SK-N-SH treated with all-trans-retinoic acid at 6 μM for 48 hours (cell line): ENCODE measurements at regions not wholly inside any gene's neighbourhood (a gene's known extent, or its start where the extent isn't known, plus 50 kb on each side); places are given as distances from the start of the nearest gene placed in this dataset.

Experiments
- ATAC-seq: fragments of 200-7000 bp; cut with Tn5 transposase; 3 replicates; pipeline ENCODE4 v1.9.1; 2020; ENCODE audit warnings: mild to moderate bottlenecking, moderate library complexity
- ARNTL ChIP-seq: fragments of 450-650 bp; formaldehyde crosslinking; IDR thresholded peaks from 2 replicates; pipeline ENCODE4 v1.5.0; 2020; ENCODE audit warnings: low read depth, mild to moderate bottlenecking, moderate library complexity, borderline replicate concordance
- BACH2 ChIP-seq: fragments of 250-450 bp; sonication (Bioruptor Pico); IDR thresholded peaks from 2 replicates; pipeline ENCODE4 v1.9.0; 2021; ENCODE audit warnings: mild to moderate bottlenecking, borderline replicate concordance
- CREB5 ChIP-seq: fragments of 250-450 bp; sonication (Bioruptor Pico); IDR thresholded peaks from 2 replicates; pipeline ENCODE4 v1.5.1; 2020; ENCODE audit warnings: low read depth, mild to moderate bottlenecking, moderate library complexity
- CSDC2 ChIP-seq: fragments of 250-450 bp; sonication (Bioruptor Pico); IDR thresholded peaks from 2 replicates; pipeline ENCODE4 v1.5.0; 2020; ENCODE audit warnings: mild to moderate bottlenecking, moderate library complexity
- CSRNP3 ChIP-seq: fragments of 250-450 bp; sonication (Bioruptor Pico); IDR thresholded peaks from 2 replicates; pipeline ENCODE4 v1.5.1; 2021; ENCODE audit warnings: mild to moderate bottlenecking, moderate library complexity
- ESRRG ChIP-seq: fragments of 250-450 bp; sonication (Bioruptor Pico); IDR thresholded peaks from 2 replicates; pipeline ENCODE4 v1.6.1; 2021; ENCODE audit warnings: mild to moderate bottlenecking
- GLIS3 ChIP-seq: fragments of 250-450 bp; sonication (Bioruptor Pico); IDR thresholded peaks from 2 replicates; pipeline ENCODE4 v1.5.0; 2020; ENCODE audit warnings: mild to moderate bottlenecking, moderate library complexity
- ISL1 ChIP-seq: fragments of 250-450 bp; sonication (Bioruptor Pico); IDR thresholded peaks from 2 replicates; pipeline ENCODE4 v2.1.2; 2022; ENCODE audit warnings: mild to moderate bottlenecking, moderate library complexity
- OSR1 ChIP-seq: fragments of 250-450 bp; sonication (Bioruptor Pico); IDR thresholded peaks from 2 replicates; pipeline ENCODE4 v1.8.0; 2022; ENCODE audit warnings: moderate library complexity, mild to moderate bottlenecking, inconsistent platforms
- POU6F1 ChIP-seq: fragments of 250-450 bp; sonication (Bioruptor Pico); IDR thresholded peaks from 2 replicates; pipeline ENCODE4 v1.8.0; 2021; ENCODE audit warnings: low read depth, mild to moderate bottlenecking, moderate library complexity, borderline replicate concordance
- RARB ChIP-seq: fragments of 250-450 bp; sonication (Bioruptor Pico); IDR thresholded peaks from 2 replicates; pipeline ENCODE4 v1.8.0; 2021; ENCODE audit warnings: mild to moderate bottlenecking, moderate library complexity
- SNAI2 ChIP-seq: fragments of 250-450 bp; sonication (Bioruptor Pico); IDR thresholded peaks from 2 replicates; pipeline ENCODE4 v1.5.0; 2020; ENCODE audit warnings: mild to moderate bottlenecking, moderate library complexity
- TCF4 ChIP-seq: fragments of 250-450 bp; sonication (Bioruptor Pico); IDR thresholded peaks from 2 replicates; pipeline ENCODE4 v1.8.0; 2021; ENCODE audit warnings: mild to moderate bottlenecking, moderate library complexity, borderline replicate concordance
- TSHZ2 ChIP-seq: fragments of 250-450 bp; sonication (Bioruptor Pico); IDR thresholded peaks from 2 replicates; pipeline ENCODE4 v1.5.0; 2020; ENCODE audit warnings: mild to moderate bottlenecking, moderate library complexity
- ZC3H10 ChIP-seq: fragments of 250-450 bp; sonication (Bioruptor Pico); IDR thresholded peaks from 2 replicates; pipeline ENCODE4 v1.5.1; 2021; ENCODE audit warnings: mild to moderate bottlenecking, moderate library complexity
- ZFP3 ChIP-seq: fragments of 250-450 bp; sonication (Bioruptor Pico); IDR thresholded peaks from 2 replicates; pipeline ENCODE4 v1.5.0; 2020; ENCODE audit warnings: mild to moderate bottlenecking, moderate library complexity
- ZFP30 ChIP-seq: fragments of 450-650 bp; formaldehyde crosslinking; IDR thresholded peaks from 2 replicates; pipeline ENCODE4 v1.5.0; 2022; ENCODE audit warnings: mild to moderate bottlenecking, moderate library complexity
- ZNF565 ChIP-seq: fragments of 450-650 bp; formaldehyde crosslinking; conservative IDR thresholded peaks from 2 replicates; pipeline ENCODE4 v1.5.0; 2020; ENCODE audit warnings: low read depth, mild to moderate bottlenecking, moderate library complexity
- ZNF70 ChIP-seq: fragments of 450-650 bp; formaldehyde crosslinking; IDR thresholded peaks from 2 replicates; pipeline ENCODE4 v1.5.0; 2020; ENCODE audit warnings: mild to moderate bottlenecking, moderate library complexity
- ZNF8 ChIP-seq: fragments of 450-650 bp; formaldehyde crosslinking; IDR thresholded peaks from 2 replicates; pipeline ENCODE4 v1.5.0; 2020; ENCODE audit warnings: mild to moderate bottlenecking, moderate library complexity

- TF ChIP-seq ZFP30 (CRISPR knock-in tag): no peak
- no peak for TF ChIP-seq TSHZ2 (CRISPR knock-in tag)
- no peak for TF ChIP-seq ZC3H10 (CRISPR knock-in tag)
- TF ChIP-seq CSRNP3 (CRISPR knock-in tag): no peak
- no peak for TF ChIP-seq ZFP3 (CRISPR knock-in tag)
- no peak for TF ChIP-seq OSR1 (CRISPR knock-in tag)
- TF ChIP-seq ZNF8 (CRISPR knock-in tag): no peak
- no peak for TF ChIP-seq RARB (CRISPR knock-in tag)
- TF ChIP-seq ZNF70: no peak
- TF ChIP-seq ISL1: no peak
- no peak for TF ChIP-seq TCF4 (CRISPR knock-in tag)
- no peak for TF ChIP-seq SNAI2 (CRISPR knock-in tag)
- TF ChIP-seq GLIS3: no peak
- TF ChIP-seq CREB5 (CRISPR knock-in tag): no peak
- no peak for TF ChIP-seq ESRRG
- TF ChIP-seq POU6F1: no peak
- TF ChIP-seq BACH2 (CRISPR knock-in tag): no peak
- no peak for TF ChIP-seq ARNTL
- TF ChIP-seq, all 23 proteins: peak for 0
- ATAC-seq: no peak
These were observed 91.6 kb upstream of the CAMK1G start for GRCh38 chr1:209491897-209492296.

- TF ChIP-seq ZNF565: no peak
- no peak for TF ChIP-seq CSRNP3 (CRISPR knock-in tag)
- peak; percentile 62 for ATAC-seq
These were observed 90.0 kb upstream of the CAMK1G start for GRCh38 chr1:209493559-209493958.

- no peak for TF ChIP-seq RARB (CRISPR knock-in tag)
- TF ChIP-seq ZNF8 (CRISPR knock-in tag): no peak
- TF ChIP-seq POU6F1: no peak
- no peak for TF ChIP-seq ZC3H10 (CRISPR knock-in tag)
- no peak for TF ChIP-seq OSR1 (CRISPR knock-in tag)
- TF ChIP-seq ZNF70: no peak
- no peak for TF ChIP-seq ZFP30 (CRISPR knock-in tag)
- TF ChIP-seq CSRNP3 (CRISPR knock-in tag): no peak
- TF ChIP-seq ISL1: no peak
- no peak for TF ChIP-seq BACH2 (CRISPR knock-in tag)
- TF ChIP-seq ARNTL: no peak
- no peak for TF ChIP-seq CSDC2 (CRISPR knock-in tag)
- no peak for ATAC-seq
These were observed 85.8 kb upstream of the CAMK1G start for GRCh38 chr1:209497729-209498128.
